ENCODE measurements at regions not wholly inside any gene's neighbourhood (a gene's known extent, or its start where the extent isn't known, plus 50 kb on each side); places are given as distances from the start of the nearest gene placed in this dataset.

- H3K9me3 Mint-ChIP-seq (ENCODE audit: low read depth, unreplicated experiment) = no peaks in the 10 kb centered on the region
- CTCF ChIA-PET = no interaction called here
- no peak for TF ChIP-seq CTCF (IDR thresholded peaks at IDR 0.05; ENCODE audit: unreplicated experiment)
- H3K4me1 Mint-ChIP-seq (ENCODE audit: low read depth, unreplicated experiment) = no peaks in the 10 kb centered on the region
- no peak for DNase-seq
- no peak overlapping the region for H3K27ac Mint-ChIP-seq (ENCODE audit: unreplicated experiment)
- H3K27me3 Mint-ChIP-seq (ENCODE audit: unreplicated experiment) = no peaks in the 10 kb centered on the region
- intact Hi-C loops (cut with micrococcal nuclease; ENCODE audit: unreplicated experiment) = no loop called here
- H3K36me3 Mint-ChIP-seq (ENCODE audit: insufficient read depth, unreplicated experiment) = no peaks in the 10 kb centered on the region
- no TSS peak for BruUV-seq (replicated peaks)
- H3K4me3 Mint-ChIP-seq (ENCODE audit: low read depth, unreplicated experiment) = no peak overlapping the region
Observed at GRCh38 chr13:40132249-40132648, 476.8 kb downstream of the COG6 start.

- no TSS peak for BruUV-seq (replicated peaks)
Observed at GRCh38 chr13:40136896-40137295, 481.4 kb downstream of the COG6 start.

GRCh38 chr13:40137400-40137799 is 481.9 kb downstream of the COG6 start:
- H3K27ac Mint-ChIP-seq (ENCODE audit: unreplicated experiment) = no peak overlapping the region
- intact Hi-C loops (cut with micrococcal nuclease; ENCODE audit: unreplicated experiment) = no loop called here
- DNase-seq = no peak
- no peak for TF ChIP-seq CTCF (IDR thresholded peaks at IDR 0.05; ENCODE audit: unreplicated experiment)
- CTCF ChIA-PET = interaction anchor here (0.6 kb wide), 1 partner anchor 758 kb away, joined by 5 read pairs; no protein-coding TSS in a partner anchor
- H3K9me3 Mint-ChIP-seq (ENCODE audit: low read depth, unreplicated experiment) = no peaks in the 10 kb centered on the region
- H3K4me1 Mint-ChIP-seq (ENCODE audit: low read depth, unreplicated experiment) = peaks cover 8% of the 10 kb centered on the region
- H3K36me3 Mint-ChIP-seq (ENCODE audit: insufficient read depth, unreplicated experiment) = no peaks in the 10 kb centered on the region
- H3K4me3 Mint-ChIP-seq (ENCODE audit: low read depth, unreplicated experiment) = no peak overlapping the region
- no peaks in the 10 kb centered on the region for H3K27me3 Mint-ChIP-seq (ENCODE audit: unreplicated experiment)
- BruUV-seq (replicated peaks) = no TSS peak

More at GRCh38 chr13:40136896-40137295, 481.4 kb downstream of the COG6 start:
- no peak for TF ChIP-seq CTCF (IDR thresholded peaks at IDR 0.05; ENCODE audit: unreplicated experiment)
- DNase-seq = no peak
- Mint-ChIP-seq H3K27me3 (ENCODE audit: unreplicated experiment) (no peaks in the 10 kb centered on the region), H3K27ac (ENCODE audit: unreplicated experiment) (no peak overlapping the region), H3K4me1 (ENCODE audit: low read depth, unreplicated experiment) (peaks cover 3% of the 10 kb centered on the region), H3K36me3 (ENCODE audit: insufficient read depth, unreplicated experiment) (no peaks in the 10 kb centered on the region), H3K4me3 (ENCODE audit: low read depth, unreplicated experiment) (no peak overlapping the region), H3K9me3 (ENCODE audit: low read depth, unreplicated experiment) (no peaks in the 10 kb centered on the region)
- CTCF ChIA-PET = interaction anchor here (0.6 kb wide), 1 partner anchor 759 kb away, joined by 5 read pairs; no protein-coding TSS in a partner anchor
- intact Hi-C loops (cut with micrococcal nuclease; ENCODE audit: unreplicated experiment) = no loop called here

GRCh38 chr13:40139896-40140520 is 484.5 kb downstream of the COG6 start:
- Mint-ChIP-seq H3K4me1 (ENCODE audit: low read depth, unreplicated experiment) (peaks cover 16% of the 10 kb centered on the region), H3K27ac (ENCODE audit: unreplicated experiment) (no peak overlapping the region), H3K27me3 (ENCODE audit: unreplicated experiment) (no peaks in the 10 kb centered on the region), H3K36me3 (ENCODE audit: insufficient read depth, unreplicated experiment) (no peaks in the 10 kb centered on the region), H3K4me3 (ENCODE audit: low read depth, unreplicated experiment) (no peak overlapping the region), H3K9me3 (ENCODE audit: low read depth, unreplicated experiment) (no peaks in the 10 kb centered on the region)
- CTCF ChIA-PET = no interaction called here
- intact Hi-C loops (cut with micrococcal nuclease; ENCODE audit: unreplicated experiment) = loop anchor here (10.0 kb wide), 1 partner anchor 55 kb away; no protein-coding TSS in a partner anchor
- no peak for TF ChIP-seq CTCF (IDR thresholded peaks at IDR 0.05; ENCODE audit: unreplicated experiment)
- DNase-seq = no peak
- BruUV-seq (replicated peaks) = no TSS peak

Measured in Calu3 (cell line).